PC-3 (cell line): ENCODE measurements at regions not wholly inside any gene's neighbourhood (a gene's known extent, or its start where the extent isn't known, plus 50 kb on each side); places are given as distances from the start of the nearest gene placed in this dataset.

Source experiments
- CTCF ChIP-seq: fragments of 300-600 bp; sonication (generic); conservative IDR thresholded peaks from 2 replicates; pipeline ENCODE4 v1.5.1; 2017; ENCODE audit warnings: antibody characterized with exemption, low read depth, mild to moderate bottlenecking, low read length
- EZH2 ChIP-seq: fragments of 300-600 bp; sonication (generic); IDR thresholded peaks from one replicate; pipeline ENCODE4 v1.6.1; 2017; ENCODE audit warnings: antibody characterized with exemption, mild to moderate bottlenecking, low read length; ENCODE audit not compliant: unreplicated experiment

- TF ChIP-seq EZH2, result no peak
- no peak for TF ChIP-seq CTCF
These were observed 972.0 kb upstream of the TENM3 start for GRCh38 chr4:181271116-181271640.
